ENCODE measurements at regions not wholly inside any gene's neighbourhood (a gene's known extent, or its start where the extent isn't known, plus 50 kb on each side); places are given as distances from the start of the nearest gene placed in this dataset.
A peak's percentile ranks its signal among the peaks of the same experiment; 100 is the strongest.

GRCh38 chr13:73275163-73275562, 216.4 kb downstream of the KLF5 start:
- in situ Hi-C loops (cut with HindIII; ENCODE audit: low pct_unique_long_range_greater_than_20kb, low sequenced_read_pairs), result no loop called here
- DNase-seq (ENCODE audit: low read depth, low spot score), result no peak

GRCh38 chr13:73274147-73274546, 215.3 kb downstream of the KLF5 start:
- DNase-seq (ENCODE audit: low read depth, low spot score), result no peak
- in situ Hi-C loops (cut with HindIII; ENCODE audit: low pct_unique_long_range_greater_than_20kb, low sequenced_read_pairs), result no loop called here

- in situ Hi-C loops (cut with HindIII; ENCODE audit: low pct_unique_long_range_greater_than_20kb, low sequenced_read_pairs), result no loop called here
- peak; percentile 10 for DNase-seq (ENCODE audit: low read depth, low spot score)
Observed at GRCh38 chr13:73273745-73274144, 214.9 kb downstream of the KLF5 start.

GRCh38 chr13:73273276-73273675, 214.5 kb downstream of the KLF5 start:
- in situ Hi-C loops (cut with HindIII; ENCODE audit: low pct_unique_long_range_greater_than_20kb, low sequenced_read_pairs), result no loop called here
- no peak for DNase-seq (ENCODE audit: low read depth, low spot score)

- in situ Hi-C loops (cut with HindIII; ENCODE audit: low pct_unique_long_range_greater_than_20kb, low sequenced_read_pairs), result no loop called here
Observed at GRCh38 chr13:73272831-73273230, 214.0 kb downstream of the KLF5 start.

GRCh38 chr13:73268306-73268705, 209.5 kb downstream of the KLF5 start:
- in situ Hi-C loops (cut with HindIII; ENCODE audit: low pct_unique_long_range_greater_than_20kb, low sequenced_read_pairs), result no loop called here
- no peak for DNase-seq (ENCODE audit: low read depth, low spot score)

More at GRCh38 chr13:73272831-73273230, 214.0 kb downstream of the KLF5 start:
- DNase-seq (ENCODE audit: low read depth, low spot score), result no peak

- no peak for DNase-seq (ENCODE audit: low read depth, low spot score)
- in situ Hi-C loops (cut with HindIII; ENCODE audit: low pct_unique_long_range_greater_than_20kb, low sequenced_read_pairs), result no loop called here
Observed at GRCh38 chr13:73266640-73267180, 207.9 kb downstream of the KLF5 start.

GRCh38 chr13:73262862-73263627, 204.2 kb downstream of the KLF5 start:
- DNase-seq (ENCODE audit: low read depth, low spot score), result no peak
- in situ Hi-C loops (cut with HindIII; ENCODE audit: low pct_unique_long_range_greater_than_20kb, low sequenced_read_pairs), result no loop called here

GRCh38 chr13:73261739-73262216, 203.0 kb downstream of the KLF5 start:
- no peak for DNase-seq (ENCODE audit: low read depth, low spot score)
- in situ Hi-C loops (cut with HindIII; ENCODE audit: low pct_unique_long_range_greater_than_20kb, low sequenced_read_pairs), result no loop called here

- in situ Hi-C loops (cut with HindIII; ENCODE audit: low pct_unique_long_range_greater_than_20kb, low sequenced_read_pairs), result no loop called here
- no peak for DNase-seq (ENCODE audit: low read depth, low spot score)
Observed at GRCh38 chr13:73259061-73260017, 200.5 kb downstream of the KLF5 start.

- DNase-seq (ENCODE audit: low read depth, low spot score), result no peak
Observed at GRCh38 chr13:73258406-73258805, 199.6 kb downstream of the KLF5 start.

GRCh38 chr13:73254827-73255226, 196.0 kb downstream of the KLF5 start:
- in situ Hi-C loops (cut with HindIII; ENCODE audit: low pct_unique_long_range_greater_than_20kb, low sequenced_read_pairs), result no loop called here

More at GRCh38 chr13:73258406-73258805, 199.6 kb downstream of the KLF5 start:
- in situ Hi-C loops (cut with HindIII; ENCODE audit: low pct_unique_long_range_greater_than_20kb, low sequenced_read_pairs), result no loop called here

GRCh38 chr13:73251626-73252265, 192.9 kb downstream of the KLF5 start:
- DNase-seq (ENCODE audit: low read depth, low spot score), result no peak
- in situ Hi-C loops (cut with HindIII; ENCODE audit: low pct_unique_long_range_greater_than_20kb, low sequenced_read_pairs), result no loop called here

More at GRCh38 chr13:73254827-73255226, 196.0 kb downstream of the KLF5 start:
- no peak for DNase-seq (ENCODE audit: low read depth, low spot score)

- DNase-seq (ENCODE audit: low read depth, low spot score), result no peak
- in situ Hi-C loops (cut with HindIII; ENCODE audit: low pct_unique_long_range_greater_than_20kb, low sequenced_read_pairs), result no loop called here
Observed at GRCh38 chr13:73250061-73250460, 191.3 kb downstream of the KLF5 start.

GRCh38 chr13:73248711-73249580, 190.1 kb downstream of the KLF5 start:
- in situ Hi-C loops (cut with HindIII; ENCODE audit: low pct_unique_long_range_greater_than_20kb, low sequenced_read_pairs), result no loop called here
- DNase-seq (ENCODE audit: low read depth, low spot score), result no peak

GRCh38 chr13:73248154-73248553, 189.3 kb downstream of the KLF5 start:
- no peak for DNase-seq (ENCODE audit: low read depth, low spot score)
- in situ Hi-C loops (cut with HindIII; ENCODE audit: low pct_unique_long_range_greater_than_20kb, low sequenced_read_pairs), result no loop called here

GRCh38 chr13:73245246-73245645, 186.4 kb downstream of the KLF5 start:
- DNase-seq (ENCODE audit: low read depth, low spot score), result no peak

More at GRCh38 chr13:73245246-73245645, 186.4 kb downstream of the KLF5 start:
- in situ Hi-C loops (cut with HindIII; ENCODE audit: low pct_unique_long_range_greater_than_20kb, low sequenced_read_pairs), result no loop called here
